Dermis microvascular lymphatic vessel endothelial cell (primary cell): ENCODE measurements at regions not wholly inside any gene's neighbourhood (a gene's known extent, or its start where the extent isn't known, plus 50 kb on each side); places are given as distances from the start of the nearest gene placed in this dataset.
A peak's percentile ranks its signal among the peaks of the same experiment; 100 is the strongest.

ENCODE experiments used
- DNase-seq, 2 donors: peaks; one replicate each; pipeline versions ENCODE4 v3.0.0 to v3.0.0-alpha.2; 2010; ENCODE audit warnings: low read depth in 2 of 2

- no peak for DNase-seq
These were observed 356.0 kb downstream of the SHQ1 start for GRCh38 chr3:72492240-72492639.

DNA sequence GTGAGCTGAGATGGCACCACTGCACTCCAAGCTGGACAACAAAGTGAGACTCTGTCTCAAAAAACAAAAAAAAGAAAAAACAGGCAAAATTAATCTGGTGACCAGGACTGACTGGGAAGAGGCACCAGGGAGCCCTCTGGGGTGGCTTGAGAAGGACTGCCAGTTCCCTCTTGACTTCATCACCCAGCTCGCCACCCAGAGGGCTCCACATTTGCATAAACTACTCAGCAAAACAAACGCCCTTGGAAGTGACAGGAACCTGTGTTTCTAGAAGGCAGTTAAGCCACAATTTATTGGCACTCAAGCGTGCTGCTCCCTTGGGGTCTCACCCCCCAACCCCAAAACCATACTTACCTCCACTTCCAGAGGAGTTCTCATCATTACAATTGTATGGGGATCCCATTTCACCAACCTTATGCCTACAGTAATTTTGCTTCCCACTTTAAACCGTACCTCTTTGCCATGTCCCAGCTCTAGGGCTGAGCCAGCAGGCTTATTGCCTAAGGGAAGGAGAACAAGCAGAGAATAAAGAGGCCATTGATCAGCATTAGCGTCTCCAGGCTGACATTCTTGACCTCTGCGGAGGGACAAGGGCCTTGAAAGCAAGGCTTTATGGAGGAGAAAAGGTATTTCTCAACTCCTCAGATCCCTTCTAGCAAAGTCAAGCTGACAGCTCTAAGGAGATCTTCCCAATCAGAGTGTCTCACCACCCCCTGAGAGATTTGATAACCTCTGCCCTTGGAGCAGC lies 357.4 kb downstream of the SHQ1 start:
- no peak for DNase-seq

GRCh38 chr3:72489901-72490300 lies 358.3 kb downstream of the SHQ1 start:
- DNase-seq, result no peak

DNA sequence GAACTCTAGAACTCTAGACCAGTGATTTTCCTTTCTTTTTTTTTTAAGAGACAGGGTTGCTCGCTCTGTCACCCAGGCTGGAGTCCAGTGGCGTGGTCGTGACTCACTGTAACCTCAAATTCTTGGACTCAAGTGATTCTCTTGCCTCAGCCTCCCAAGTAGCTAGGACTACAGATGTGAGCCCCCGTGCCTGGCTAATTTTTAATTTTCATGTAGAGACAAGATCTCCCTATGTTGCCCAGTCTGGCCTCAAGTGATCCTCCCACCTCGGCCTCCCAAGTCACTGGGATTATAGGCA lies 359.6 kb downstream of the SHQ1 start:
- no peak for DNase-seq

DNA sequence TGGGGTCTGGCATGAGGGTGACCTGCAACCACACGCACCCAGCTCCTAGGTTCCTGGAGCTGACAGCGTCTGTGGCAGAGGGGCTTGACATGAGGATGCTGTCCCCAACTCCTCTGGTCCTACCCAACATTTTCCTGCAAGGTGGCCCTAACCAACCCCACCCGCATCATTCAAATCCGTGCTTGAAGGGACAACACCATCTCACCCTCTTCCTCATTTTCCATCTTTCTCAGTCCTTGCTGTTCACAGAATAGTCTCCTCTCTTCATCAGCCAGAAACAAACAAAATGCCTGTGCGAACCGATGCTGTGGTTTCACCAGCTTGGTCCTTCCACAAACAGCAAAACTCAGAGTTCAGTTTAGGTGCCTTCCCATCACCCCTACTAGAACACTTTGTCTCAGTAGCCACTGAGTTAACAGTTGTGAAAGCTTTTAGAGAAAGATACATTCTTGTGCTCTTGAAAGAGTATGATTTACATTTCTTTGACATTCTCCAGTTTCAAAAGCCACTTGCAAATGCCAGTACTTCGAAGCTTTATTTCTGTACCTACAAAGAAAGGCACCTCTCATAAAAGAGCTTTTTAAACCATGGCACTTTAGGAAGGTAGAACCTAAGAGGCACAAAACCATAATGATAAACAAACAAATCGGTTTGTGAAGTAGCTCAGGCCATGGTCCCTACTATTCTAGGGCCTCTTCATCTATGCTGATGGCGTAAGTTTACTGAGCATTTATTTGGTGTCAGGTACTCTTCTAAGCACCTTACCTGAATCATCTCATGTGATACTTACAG lies 360.1 kb downstream of the SHQ1 start:
- DNase-seq, result no peak

GRCh38 chr3:72487078-72487765 lies 361.0 kb downstream of the SHQ1 start:
- DNase-seq, result peak in 1 of 2 donors; percentile 57

- no peak for DNase-seq
These were observed 362.6 kb downstream of the SHQ1 start for GRCh38 chr3:72485641-72486040.

- DNase-seq, result no peak
These were observed 364.6 kb downstream of the SHQ1 start for GRCh38 chr3:72483554-72484104.

DNA sequence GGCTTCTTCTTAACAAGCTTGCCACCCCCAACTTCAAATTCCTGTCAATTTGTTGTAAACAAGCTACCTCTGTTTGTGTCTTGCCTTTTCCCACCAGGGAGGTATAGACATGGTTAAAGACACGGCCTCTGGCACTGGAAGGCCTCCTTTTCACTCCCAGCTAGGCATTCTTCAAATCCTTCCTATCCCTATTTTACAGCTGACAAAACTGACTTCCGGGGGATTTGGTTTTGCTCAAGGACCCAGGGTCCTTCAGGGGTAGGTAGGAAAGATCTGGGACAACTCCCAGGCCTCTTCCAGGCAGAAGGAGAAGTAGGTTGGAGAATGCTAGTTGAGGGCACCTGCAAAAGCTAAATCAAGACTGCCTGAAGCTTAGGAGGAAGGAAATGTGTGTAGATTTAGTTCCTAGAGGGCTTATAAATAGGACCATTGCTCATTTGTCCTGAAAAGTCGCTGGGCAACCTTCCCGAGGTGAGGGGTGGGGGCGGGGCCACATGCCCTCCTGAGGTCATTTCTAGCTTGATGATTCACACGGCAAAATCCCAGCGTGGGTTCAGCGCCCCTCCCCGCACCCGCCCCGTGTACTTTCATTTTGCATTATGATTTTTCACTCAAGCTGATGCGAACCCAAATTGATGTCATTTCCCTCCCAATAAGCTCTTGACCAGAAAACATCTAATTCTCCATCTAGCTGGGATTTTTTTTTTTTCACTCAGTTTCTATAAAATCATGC lies 365.5 kb downstream of the SHQ1 start:
- DNase-seq, result peak; percentile 51 to 82

- DNase-seq, result no peak
These were observed 366.7 kb downstream of the SHQ1 start for GRCh38 chr3:72481542-72481941.

GRCh38 chr3:72480366-72480765 lies 367.9 kb downstream of the SHQ1 start:
- no peak for DNase-seq

DNA sequence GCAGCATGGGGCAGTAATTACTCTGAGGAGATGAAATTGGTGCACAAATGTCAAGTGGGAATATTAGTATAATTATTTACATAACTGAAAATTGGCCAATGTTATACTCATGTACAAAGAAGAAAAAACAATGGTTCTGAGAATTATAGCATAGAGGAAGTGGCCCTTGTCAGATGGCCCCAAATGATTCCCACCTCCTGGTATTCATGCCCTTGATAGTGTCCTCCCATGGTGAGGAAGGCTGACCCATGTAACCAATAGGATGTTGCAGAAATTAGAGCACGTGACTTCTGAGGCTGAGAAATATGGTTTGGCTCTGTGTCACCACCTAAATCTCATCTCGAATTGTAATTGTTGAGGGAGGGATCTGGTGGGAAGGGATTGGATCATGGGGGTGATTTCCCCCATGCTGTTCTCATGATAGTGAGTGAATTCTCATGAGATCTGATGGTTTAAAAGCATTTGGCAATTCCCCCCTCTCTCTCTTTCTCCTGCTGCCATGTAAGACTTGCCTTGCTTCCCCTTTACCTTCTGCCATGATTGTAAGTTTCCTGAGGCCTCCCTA lies 368.5 kb downstream of the SHQ1 start:
- no peak for DNase-seq

- no peak for DNase-seq
These were observed 372.1 kb downstream of the SHQ1 start for GRCh38 chr3:72476139-72476483.

- no peak for DNase-seq
These were observed 372.7 kb downstream of the SHQ1 start for GRCh38 chr3:72475258-72476138.

- DNase-seq, result no peak
These were observed 373.5 kb downstream of the SHQ1 start for GRCh38 chr3:72474775-72475174.

DNA sequence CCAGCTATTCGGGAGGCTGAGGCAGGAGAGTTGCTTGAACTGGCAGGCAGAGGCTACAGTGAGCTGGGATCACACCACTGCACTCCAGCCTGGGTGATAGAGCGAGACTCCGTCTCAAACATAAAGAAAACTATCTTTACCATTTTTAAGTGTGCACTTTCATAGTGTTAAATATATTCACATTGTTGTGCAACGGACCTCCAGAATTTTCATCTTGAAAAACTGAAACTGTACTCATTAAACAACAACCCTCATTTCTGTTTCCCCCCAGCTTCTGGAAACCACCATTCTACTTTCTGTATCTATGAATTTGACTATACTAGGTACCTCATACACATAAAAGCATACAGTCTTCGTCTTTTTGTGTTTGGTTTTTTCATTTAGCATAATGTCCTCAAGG lies 375.1 kb downstream of the SHQ1 start:
- DNase-seq, result no peak

DNA sequence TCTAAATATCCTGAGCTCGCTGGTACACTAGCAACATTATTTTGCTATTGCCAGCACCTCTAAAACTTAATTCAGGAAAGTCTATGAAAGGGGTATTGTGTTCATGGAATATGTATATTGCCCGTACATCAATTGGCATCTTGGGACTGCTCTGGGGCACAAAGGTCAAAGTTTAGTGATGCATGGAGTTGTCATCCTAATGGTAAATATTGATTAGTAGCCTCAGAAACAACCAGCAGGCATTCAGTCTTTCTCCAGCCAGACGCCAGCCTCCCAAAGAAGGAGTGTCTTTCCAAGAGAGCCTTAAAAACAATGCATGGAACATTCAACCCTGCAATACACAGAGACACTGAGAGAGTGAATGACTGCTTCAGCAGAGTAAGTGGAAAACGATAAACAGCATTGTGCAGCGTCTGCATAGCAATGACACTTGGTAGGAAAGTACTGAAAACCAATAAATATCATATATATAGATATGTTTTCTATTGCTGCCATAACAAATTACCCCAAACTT lies 377.3 kb downstream of the SHQ1 start:
- no peak for DNase-seq

DNA sequence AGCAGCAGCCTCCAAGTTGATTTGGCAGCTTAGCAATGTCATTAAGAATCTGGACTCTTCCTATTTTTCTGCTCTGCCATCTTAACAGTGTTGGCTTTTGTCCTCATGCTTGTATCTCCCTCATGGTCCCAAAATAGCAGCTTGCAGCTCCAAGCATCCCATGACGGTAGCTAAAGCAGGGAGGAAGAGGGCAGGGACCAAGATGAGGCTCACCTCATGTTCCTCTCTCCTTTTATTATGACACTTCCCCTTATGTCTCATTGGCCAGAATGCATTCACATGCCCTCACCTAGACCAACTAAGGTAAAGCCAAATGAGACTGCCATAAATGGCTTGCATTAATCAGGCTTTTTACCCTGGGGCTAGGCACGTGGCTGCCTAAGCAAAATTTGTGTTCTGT lies 382.4 kb downstream of the SHQ1 start:
- DNase-seq, result no peak

GRCh38 chr3:72463083-72463482 lies 385.2 kb downstream of the SHQ1 start:
- no peak for DNase-seq

DNA sequence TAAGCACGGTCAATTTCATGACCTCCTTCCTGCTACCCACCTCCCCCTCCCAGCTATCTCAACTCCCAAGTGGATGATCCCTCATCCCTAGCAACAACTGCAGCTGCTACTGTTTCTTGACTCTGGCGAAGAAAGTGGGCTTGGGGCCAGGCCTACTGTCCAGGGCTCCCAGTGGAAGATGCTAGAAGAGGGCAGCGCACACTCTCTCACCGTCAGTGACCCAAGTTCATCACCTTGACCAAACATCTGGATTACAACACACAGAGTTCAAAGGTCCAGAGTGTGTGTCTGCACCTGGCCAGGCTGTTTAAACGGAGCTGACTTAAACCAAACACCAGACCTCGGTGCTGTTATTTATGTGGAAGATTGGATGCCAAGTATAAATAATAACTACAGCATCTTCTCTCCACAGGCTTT lies 385.6 kb downstream of the SHQ1 start:
- DNase-seq, result no peak
